ENCODE measurements at regions not wholly inside any gene's neighbourhood (a gene's known extent, or its start where the extent isn't known, plus 50 kb on each side); places are given as distances from the start of the nearest gene placed in this dataset.

- Histone ChIP-seq H3K27me3 (ENCODE audit: low read depth) (no peaks in the 10 kb centered on the region), H3K4me1 (no peaks in the 10 kb centered on the region), H3K27ac (replicated peaks) (no peak overlapping the region), H3K36me3 (no peaks in the 10 kb centered on the region), H3K4me3 (no peak overlapping the region), H3K9me3 (replicated peaks) (peaks cover 7% of the 10 kb centered on the region)
- no peak for DNase-seq
- TF ChIP-seq CTCF (IDR thresholded peaks at IDR 0.05; ENCODE audit: borderline replicate concordance), result no peak
- intact Hi-C loops (cut with micrococcal nuclease), result no loop called here
These were observed 1017.0 kb downstream of the MRPL39 start for GRCh38 chr21:24590261-24590660.

GRCh38 chr21:24583473-24583872 is 1023.8 kb downstream of the MRPL39 start:
- H3K4me1 ChIP-seq, result no peaks in the 10 kb centered on the region
- TF ChIP-seq CTCF (IDR thresholded peaks at IDR 0.05; ENCODE audit: borderline replicate concordance), result no peak
- no peaks in the 10 kb centered on the region for H3K36me3 ChIP-seq
- H3K4me3 ChIP-seq, result no peak overlapping the region
- intact Hi-C loops (cut with micrococcal nuclease), result no loop called here
- no peak overlapping the region for H3K27ac ChIP-seq (replicated peaks)
- H3K27me3 ChIP-seq (ENCODE audit: low read depth), result no peaks in the 10 kb centered on the region
- H3K9me3 ChIP-seq (replicated peaks), result peaks cover 13% of the 10 kb centered on the region
- DNase-seq, result no peak

GRCh38 chr21:24577301-24577700 is 1030.0 kb downstream of the MRPL39 start:
- Histone ChIP-seq H3K36me3 (no peaks in the 10 kb centered on the region), H3K4me3 (no peak overlapping the region), H3K9me3 (replicated peaks) (no peaks in the 10 kb centered on the region), H3K4me1 (no peaks in the 10 kb centered on the region), H3K27ac (replicated peaks) (no peak overlapping the region), H3K27me3 (ENCODE audit: low read depth) (no peaks in the 10 kb centered on the region)
- no peak for DNase-seq
- intact Hi-C loops (cut with micrococcal nuclease), result no loop called here
- TF ChIP-seq CTCF (IDR thresholded peaks at IDR 0.05; ENCODE audit: borderline replicate concordance), result no peak

GRCh38 chr21:24561291-24561690 is 1046.0 kb downstream of the MRPL39 start:
- H3K4me3 ChIP-seq, result no peak overlapping the region
- H3K4me1 ChIP-seq, result no peaks in the 10 kb centered on the region
- H3K27me3 ChIP-seq (ENCODE audit: low read depth), result no peaks in the 10 kb centered on the region
- peaks cover 51% of the 10 kb centered on the region for H3K9me3 ChIP-seq (replicated peaks)
- no peak for DNase-seq
- TF ChIP-seq CTCF (IDR thresholded peaks at IDR 0.05; ENCODE audit: borderline replicate concordance), result no peak
- intact Hi-C loops (cut with micrococcal nuclease), result no loop called here
- H3K36me3 ChIP-seq, result no peaks in the 10 kb centered on the region
- no peak overlapping the region for H3K27ac ChIP-seq (replicated peaks)

GRCh38 chr21:24552491-24552890 is 1054.8 kb downstream of the MRPL39 start:
- H3K4me1 ChIP-seq, result no peaks in the 10 kb centered on the region
- intact Hi-C loops (cut with micrococcal nuclease), result no loop called here
- peaks cover 24% of the 10 kb centered on the region for H3K9me3 ChIP-seq (replicated peaks)
- no peak for TF ChIP-seq CTCF (IDR thresholded peaks at IDR 0.05; ENCODE audit: borderline replicate concordance)
- no peaks in the 10 kb centered on the region for H3K27me3 ChIP-seq (ENCODE audit: low read depth)
- DNase-seq, result no peak
- H3K4me3 ChIP-seq, result no peak overlapping the region
- no peak overlapping the region for H3K27ac ChIP-seq (replicated peaks)
- no peaks in the 10 kb centered on the region for H3K36me3 ChIP-seq

Measured in left ventricle myocardium inferior (tissue), 1 donor.